K562 (cell line): ENCODE measurements at regions not wholly inside any gene's neighbourhood (a gene's known extent, or its start where the extent isn't known, plus 50 kb on each side); places are given as distances from the start of the nearest gene placed in this dataset.
A peak's percentile ranks its signal among the peaks of the same experiment; 100 is the strongest.
"Not testable (repeated sequence)": the region's sequence is repeated elsewhere in the genome, so short reads cannot be mapped to it uniquely, and the experiment has no call there.

Experiments used
- ATAC-seq: fragments of 200-7000 bp; cut with Tn5 transposase; 3 replicates; pipeline ENCODE4 v1.9.1; 2020; ENCODE audit warnings: moderate library complexity
- BruUV-seq: library from RNA; stranded (reverse); fragments of 400-500 nt; replicated peaks from 2 replicates; lab custom pipeline; 2021; lab: Mats Ljungman, UMichigan
- CTCF ChIA-PET: fragments of 300-600 bp; formaldehyde crosslinking; extraction: SDS; loops from one replicate; lab custom pipeline; 2021; ENCODE audit warnings: low intra/inter-chr PET ratio; lab: Yijun Ruan, JAX
- POLR2A ChIA-PET: fragments of 300-600, 350-650 bp; sonication (Branson Sonifier 250); formaldehyde crosslinking; extraction: SDS; loops from one replicate; lab custom pipeline; 2021; ENCODE audit warnings: antibody characterized with exemption, inconsistent platforms; lab: Yijun Ruan, JAX
- DNase-seq, 4 experiments: peaks; one replicate each; pipeline versions ENCODE4 v3.0.0 to v3.0.0-alpha.2; 2011 to 2018; ENCODE audit warnings: low spot score in 3 of 4, mixed read lengths in 3 of 4; ENCODE audit errors: extremely low read depth in 1 of 4
- FAIRE-seq: peaks from 2 replicates; lab custom pipeline; 2011; peaks lifted over from hg19 to GRCh38; lab: Jason Lieb, UNC
- H2AFZ ChIP-seq: 2 replicates; pipeline ENCODE4 v1.6.0; 2011; ENCODE audit warnings: low read depth, low read length, control low read depth, inconsistent platforms
- H3K27ac ChIP-seq: fragments of 200-600 bp; 3 replicates; pipeline ENCODE4 v1.8.0; 2011; ENCODE audit warnings: low read depth, mild to moderate bottlenecking, control low read depth, inconsistent platforms, low read length, moderate library complexity, mixed read lengths; ENCODE audit errors: extremely low read depth
- H3K27me3 ChIP-seq, 2 experiments: fragments of 300-600 bp in 1 of 2; 2 replicates in 1 of 2; 3 replicates in 1 of 2; pipeline versions ENCODE4 v1.6.0 to v1.8.0; 2011; ENCODE audit warnings: inconsistent platforms in 2 of 2, low read length in 2 of 2, mild to moderate bottlenecking in 1 of 2, mixed read lengths in 1 of 2, moderate library complexity in 1 of 2; ENCODE audit not compliant: control insufficient read depth in 2 of 2, insufficient read depth in 2 of 2
- H3K36me3 ChIP-seq: fragments of 300-600 bp; 3 replicates; pipeline ENCODE4 v1.8.0; 2011; ENCODE audit warnings: mild to moderate bottlenecking, low read length, inconsistent platforms; ENCODE audit not compliant: control insufficient read depth, insufficient read depth
- H3K4me1 ChIP-seq, 2 experiments: fragments of 200-600 bp in 1 of 2; replicated peaks in 1 of 2; 2 replicates in 1 of 2; 3 replicates in 1 of 2; pipeline versions ENCODE4 v1.5.1 to v1.8.0; 2011; ENCODE audit warnings: inconsistent platforms in 2 of 2, low read length in 2 of 2, mild to moderate bottlenecking in 1 of 2, mixed read lengths in 1 of 2, moderate library complexity in 1 of 2; ENCODE audit not compliant: control insufficient read depth in 2 of 2, insufficient read depth in 2 of 2
- H3K4me2 ChIP-seq: 2 replicates; pipeline ENCODE4 v1.6.1; 2011; ENCODE audit warnings: low read length, control low read depth, inconsistent platforms, mixed read lengths; ENCODE audit not compliant: insufficient read depth
- H3K4me3 ChIP-seq: fragments of 200-600 bp; sonication (generic), shearing (Covaris generic); 2 replicates; pipeline ENCODE4 v1.5.1; 2016; ENCODE audit warnings: control low read depth, inconsistent platforms
- H3K79me2 ChIP-seq: fragments of 200-600 bp; 3 replicates; pipeline ENCODE4 v1.8.0; 2011; ENCODE audit warnings: low read length, inconsistent platforms; ENCODE audit not compliant: control insufficient read depth, insufficient read depth
- H3K9ac ChIP-seq, 2 experiments: 2 replicates each; pipeline versions ENCODE4 v1.6.0 to v1.6.1; 2011; ENCODE audit warnings: low read depth in 2 of 2, low read length in 2 of 2, control low read depth in 1 of 2, inconsistent platforms in 1 of 2, mild to moderate bottlenecking in 1 of 2, mixed read lengths in 1 of 2; ENCODE audit not compliant: insufficient read depth in 1 of 2
- H3K9me1 ChIP-seq: one replicate; pipeline ENCODE4 v1.6.0; 2011; ENCODE audit warnings: inconsistent platforms, mild to moderate bottlenecking, low read length, moderate library complexity; ENCODE audit not compliant: control insufficient read depth, insufficient read depth
- H3K9me3 ChIP-seq: replicated peaks from 2 replicates; pipeline ENCODE4 v1.5.1; 2011; ENCODE audit warnings: low read depth, low read length, inconsistent platforms; ENCODE audit not compliant: control insufficient read depth, insufficient read depth
- H4K20me1 ChIP-seq: replicated peaks from 2 replicates; pipeline ENCODE4 v1.6.1; 2011; ENCODE audit warnings: low read length, inconsistent platforms, mixed read lengths; ENCODE audit not compliant: control insufficient read depth, insufficient read depth
- ELF4 ChIP-seq: fragments of 450-650 bp; formaldehyde crosslinking; IDR thresholded peaks from 2 replicates; pipeline ENCODE4 v1.4.0; 2022; ENCODE audit warnings: missing genetic modification characterization
- MAFG ChIP-seq: fragments of 450-650 bp; conservative IDR thresholded peaks from 2 replicates; pipeline ENCODE4 v1.6.1; 2016; ENCODE audit warnings: missing genetic modification characterization, missing compliant biosample characterization
- SMAD4 ChIP-seq: fragments of 250-450 bp; sonication (Bioruptor Pico); conservative IDR thresholded peaks from 2 replicates; pipeline ENCODE4 v1.8.0; 2021; ENCODE audit warnings: inconsistent platforms, mild to moderate bottlenecking, moderate library complexity
- ZNF184 ChIP-seq: sonication (generic); formaldehyde crosslinking; IDR thresholded peaks from 2 replicates; pipeline ENCODE4 v1.5.0; 2020; ENCODE audit warnings: missing genetic modification reagents
- ZNF431 ChIP-seq: sonication (generic); formaldehyde crosslinking; IDR thresholded peaks from 2 replicates; pipeline ENCODE4 v1.8.0; 2022; ENCODE audit warnings: mild to moderate bottlenecking, missing genetic modification reagents
- WGBS: fragments of 100-300 bp; shearing (Covaris generic); methylation state at CpG from one replicate; pipeline ENCODE4 v1.1.6; 2016; ENCODE audit warnings: low coverage, mixed read lengths; ENCODE audit not compliant: insufficient coverage; ENCODE audit errors: missing lambda C conversion rate; 5-methylcytosine and 5-hydroxymethylcytosine counted together
- in situ Hi-C: fragments of 300-500 bp; cut with MboI; formaldehyde crosslinking; loops from 4 replicates; pipeline ENCODE4 v1.15.0; 2018; ENCODE audit warnings: inconsistent platforms, mixed read lengths
- intact Hi-C: fragments of 100-400 bp; cut with micrococcal nuclease; formaldehyde crosslinking; loops from 2 replicates; pipeline ENCODE4 v1.14.2; 2022

DNA sequence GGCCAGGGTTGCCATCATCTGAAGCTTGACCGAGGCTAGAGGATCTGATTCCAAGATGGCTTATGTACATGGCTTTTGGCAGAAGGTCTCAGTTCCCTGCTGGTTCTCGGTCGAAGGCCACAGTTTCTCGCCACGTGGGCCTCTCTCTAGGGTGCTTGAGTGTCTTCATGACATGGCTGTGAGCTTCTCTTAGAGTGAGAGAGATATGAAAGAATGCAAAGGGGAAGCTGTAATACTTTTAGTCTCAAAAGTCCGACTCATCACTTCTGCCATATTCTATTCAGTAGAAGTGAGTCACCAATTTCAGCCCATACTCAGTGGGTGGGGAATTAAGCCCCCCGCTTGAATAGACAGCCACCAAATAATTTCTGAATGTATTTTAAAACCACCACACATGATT is 94.2 kb downstream of the UTRN start:
- no peak for ATAC-seq
- Histone ChIP-seq H3K4me3 (no peak overlapping the region), H3K36me3 (no peaks in the 10 kb centered on the region), H3K4me2 (no peak overlapping the region), H4K20me1 (no peaks in the 10 kb centered on the region), H3K9me1 (no peaks in the 10 kb centered on the region), H3K9me3 (no peaks in the 10 kb centered on the region), H3K27me3 (no peaks in the 10 kb centered on the region), H3K79me2 (no peaks in the 10 kb centered on the region), H3K4me1 (no peaks in the 10 kb centered on the region), H3K9ac (no peak overlapping the region), H3K27ac (no peak overlapping the region), H2AFZ (no peak overlapping the region)
- DNase-seq: no peak
- WGBS: 1% methylated on average over 7 of the region's 7 CpGs
- intact Hi-C loops: no loop called here
- FAIRE-seq: no peak
- CTCF ChIA-PET: no interaction called here
- TF ChIP-seq ZNF184 (no peak), SMAD4 (no peak), MAFG (peak; percentile 44), ELF4 (CRISPR knock-in tag) (no peak)
- TF ChIP-seq, all 486 proteins: peak for 1
- no TSS peak for BruUV-seq
- POLR2A ChIA-PET: no interaction called here
- in situ Hi-C loops: no loop called here

DNA sequence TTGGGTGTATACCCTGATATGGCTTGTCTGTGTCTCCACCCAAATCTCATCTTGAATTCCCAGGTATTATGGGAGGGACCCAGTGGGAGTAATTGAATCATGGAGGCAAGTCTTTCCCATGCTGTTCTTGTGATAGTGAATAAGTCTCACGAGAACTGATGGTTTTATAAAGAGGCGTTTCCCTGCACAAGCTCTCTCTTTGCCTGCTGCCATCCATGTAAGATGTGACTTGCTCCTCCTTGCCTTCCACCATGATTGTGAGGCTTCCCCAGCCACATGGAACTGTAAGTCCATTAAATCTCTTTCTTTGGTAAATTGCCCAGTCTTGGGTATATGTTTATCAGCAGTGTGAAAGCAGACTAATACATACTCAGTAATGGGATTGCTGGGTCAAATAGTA is 96.4 kb downstream of the UTRN start:
- H3K4me1 ChIP-seq, H4K20me1 ChIP-seq, DNase-seq, H3K9me1 ChIP-seq, H3K27ac ChIP-seq, H2AFZ ChIP-seq, intact Hi-C loops, BruUV-seq, H3K4me3 ChIP-seq, H3K9me3 ChIP-seq, H3K36me3 ChIP-seq, H3K9ac ChIP-seq, H3K27me3 ChIP-seq, ATAC-seq, CTCF ChIA-PET, H3K79me2 ChIP-seq, FAIRE-seq, H3K4me2 ChIP-seq, in situ Hi-C loops: not testable (repeated sequence)
- WGBS: 3% methylated on average over 2 of the region's 2 CpGs
- peak; percentile 93 for TF ChIP-seq ZNF431 (CRISPR knock-in tag)
- POLR2A ChIA-PET: interaction anchor here (0.9 kb wide), 1 partner anchor 10 kb away, joined by 3 read pairs; no protein-coding TSS in a partner anchor
